Endothelial cell of umbilical vein (primary cell): ENCODE measurements at regions not wholly inside any gene's neighbourhood (a gene's known extent, or its start where the extent isn't known, plus 50 kb on each side); places are given as distances from the start of the nearest gene placed in this dataset.

ENCODE experiments used
- BruUV-seq: library from RNA; stranded (reverse); fragments of 400-500 nt; replicated peaks from 2 replicates; lab custom pipeline; 2021; lab: Mats Ljungman, UMichigan
- CTCF ChIA-PET: fragments of 300-600, 350-600 bp; sonication (Branson Sonifier 250); formaldehyde crosslinking; loops from one replicate; lab custom pipeline; 2021; ENCODE audit warnings: antibody characterized with exemption, inconsistent platforms; lab: Charles Lee
- POLR2A ChIA-PET: fragments of 300-600, 350-600 bp; sonication (Branson Sonifier 250); formaldehyde crosslinking; loops from one replicate; lab custom pipeline; 2021; ENCODE audit warnings: antibody characterized with exemption, inconsistent platforms; lab: Charles Lee
- DNase-seq: peaks from one replicate; pipeline ENCODE4 v3.0.0-alpha.2; 2011; ENCODE audit warnings: low read depth, low spot score
- FAIRE-seq: peaks from 2 replicates; lab custom pipeline; 2011; peaks lifted over from hg19 to GRCh38; lab: Jason Lieb, UNC
- H2AFZ ChIP-seq: 2 replicates; pipeline ENCODE4 v1.6.0; 2012; ENCODE audit warnings: low read depth, low read length, control low read depth, inconsistent platforms
- H3K27ac ChIP-seq: 2 replicates; pipeline ENCODE4 v1.5.1; 2011; ENCODE audit warnings: low read depth, mild to moderate bottlenecking, control low read depth, low read length, moderate library complexity; ENCODE audit not compliant: insufficient read depth
- H3K27me3 ChIP-seq, 2 experiments: 2 replicates each; pipeline versions ENCODE4 v1.6.0 to v1.6.1; 2011; ENCODE audit warnings: low read length in 2 of 2, mixed read lengths in 1 of 2; ENCODE audit not compliant: control insufficient read depth in 2 of 2, insufficient read depth in 2 of 2
- H3K36me3 ChIP-seq, 2 experiments: 2 replicates in 1 of 2; 3 replicates in 1 of 2; pipeline ENCODE4 v1.5.1; 2011; ENCODE audit warnings: low read length in 2 of 2, mild to moderate bottlenecking in 1 of 2, moderate library complexity in 1 of 2; ENCODE audit not compliant: control insufficient read depth in 2 of 2, insufficient read depth in 2 of 2; ENCODE audit errors: extremely low read depth in 1 of 2
- H3K4me1 ChIP-seq: 3 replicates; pipeline ENCODE4 v1.5.1; 2011; ENCODE audit warnings: mild to moderate bottlenecking, low read length; ENCODE audit not compliant: control insufficient read depth, insufficient read depth; ENCODE audit errors: extremely low read depth
- H3K4me2 ChIP-seq: 2 replicates; pipeline ENCODE4 v1.6.1; 2011; ENCODE audit warnings: low read length, control low read depth, mixed read lengths; ENCODE audit not compliant: insufficient read depth
- H3K4me3 ChIP-seq, 3 experiments: fragments of 200-600 bp in 1 of 3; sonication (generic), shearing (Covaris generic) in 1 of 3; replicated peaks in 1 of 3; 2 replicates each; pipeline ENCODE4 v1.5.1; 2011 to 2016; ENCODE audit warnings: control low read depth in 3 of 3, low read length in 3 of 3, mild to moderate bottlenecking in 2 of 3, inconsistent platforms in 1 of 3, low read depth in 1 of 3, moderate library complexity in 1 of 3; ENCODE audit not compliant: insufficient read depth in 1 of 3
- H3K79me2 ChIP-seq: 2 replicates; pipeline ENCODE4 v1.6.0; 2012; ENCODE audit warnings: low read length, inconsistent platforms; ENCODE audit not compliant: control insufficient read depth, insufficient read depth
- H3K9ac ChIP-seq: replicated peaks from 2 replicates; pipeline ENCODE3; 2011; ENCODE audit warnings: low read length, control low read depth; ENCODE audit not compliant: insufficient read depth; ENCODE audit errors: extremely low read depth
- H3K9me1 ChIP-seq: replicated peaks from 3 replicates; pipeline ENCODE4 v1.6.0; 2011; ENCODE audit warnings: mild to moderate bottlenecking, low read length; ENCODE audit not compliant: control insufficient read depth, insufficient read depth; ENCODE audit errors: extremely low read depth
- H3K9me3 ChIP-seq: replicated peaks from 2 replicates; pipeline ENCODE4 v1.5.1; 2012; ENCODE audit warnings: low read length, inconsistent platforms; ENCODE audit not compliant: control insufficient read depth, insufficient read depth
- H4K20me1 ChIP-seq: replicated peaks from 2 replicates; pipeline ENCODE3; 2011; ENCODE audit warnings: mild to moderate bottlenecking, low read length; ENCODE audit not compliant: control insufficient read depth, insufficient read depth; ENCODE audit errors: extremely low read depth
- EZH2 ChIP-seq: IDR thresholded peaks from 2 replicates; pipeline ENCODE4 v1.6.1; 2012; ENCODE audit warnings: borderline replicate concordance, low read depth, mild to moderate bottlenecking, moderate library complexity, low read length, inconsistent platforms; ENCODE audit not compliant: severe bottlenecking
- FOS ChIP-seq: IDR thresholded peaks from 2 replicates; pipeline ENCODE4 v1.6.1; 2011; ENCODE audit warnings: mild to moderate bottlenecking, low read length, moderate library complexity, borderline replicate concordance; ENCODE audit not compliant: insufficient read depth
- GATA2 ChIP-seq: IDR thresholded peaks from 2 replicates; pipeline ENCODE4 v1.7.0; 2011; ENCODE audit warnings: low read depth, mild to moderate bottlenecking, moderate library complexity, mixed read lengths, low read length; ENCODE audit not compliant: insufficient read length, insufficient read depth
- JUN ChIP-seq: IDR thresholded peaks from 2 replicates; pipeline ENCODE4 v1.6.1; 2011; ENCODE audit warnings: borderline replicate concordance, low read depth; ENCODE audit not compliant: insufficient read length, insufficient read depth
- MYC ChIP-seq: IDR thresholded peaks from one replicate; pipeline ENCODE4 v1.6.1; 2011; ENCODE audit warnings: mild to moderate bottlenecking, low read depth, low read length
- POLR2A ChIP-seq: IDR thresholded peaks from 2 replicates; pipeline ENCODE4 v1.6.1; 2012; ENCODE audit warnings: low read depth, mild to moderate bottlenecking, control low read depth, low read length
- POLR2AphosphoS5 ChIP-seq: IDR thresholded peaks from 2 replicates; pipeline ENCODE4 v1.6.1; 2012; ENCODE audit warnings: low read depth, mild to moderate bottlenecking, control low read depth, low read length, moderate library complexity; ENCODE audit not compliant: insufficient read depth
- dilution Hi-C: fragments of 300-500 bp; cut with MboI; formaldehyde crosslinking; loops from one replicate; pipeline ENCODE4 v1.15.0; 2019; ENCODE audit warnings: low sequenced_read_pairs; ENCODE audit not compliant: extremely low pct_ligation_motif_present
- intact Hi-C: fragments of 100-400 bp; cut with micrococcal nuclease; formaldehyde crosslinking; loops from one replicate; pipeline ENCODE4 v1.10.0; 2022
- TF ChIP-seq, protein P1 (sequence below): IDR thresholded peaks from 2 replicates; pipeline ENCODE4 v1.6.1; 2011; ENCODE audit not compliant: insufficient read depth, insufficient read length
- TF ChIP-seq, protein P2 (sequence below), 2 donors: IDR thresholded peaks; 1 replicate in 1 of 2; 2 replicates in 1 of 2; pipeline ENCODE4 v1.5.1; 2011; ENCODE audit warnings: low read length in 2 of 2, mild to moderate bottlenecking in 2 of 2, moderate library complexity in 2 of 2, control low read depth in 1 of 2, inconsistent platforms in 1 of 2, low read depth in 1 of 2; ENCODE audit not compliant: insufficient read depth in 1 of 2; ENCODE audit errors: extremely low read depth in 1 of 2

DNA sequence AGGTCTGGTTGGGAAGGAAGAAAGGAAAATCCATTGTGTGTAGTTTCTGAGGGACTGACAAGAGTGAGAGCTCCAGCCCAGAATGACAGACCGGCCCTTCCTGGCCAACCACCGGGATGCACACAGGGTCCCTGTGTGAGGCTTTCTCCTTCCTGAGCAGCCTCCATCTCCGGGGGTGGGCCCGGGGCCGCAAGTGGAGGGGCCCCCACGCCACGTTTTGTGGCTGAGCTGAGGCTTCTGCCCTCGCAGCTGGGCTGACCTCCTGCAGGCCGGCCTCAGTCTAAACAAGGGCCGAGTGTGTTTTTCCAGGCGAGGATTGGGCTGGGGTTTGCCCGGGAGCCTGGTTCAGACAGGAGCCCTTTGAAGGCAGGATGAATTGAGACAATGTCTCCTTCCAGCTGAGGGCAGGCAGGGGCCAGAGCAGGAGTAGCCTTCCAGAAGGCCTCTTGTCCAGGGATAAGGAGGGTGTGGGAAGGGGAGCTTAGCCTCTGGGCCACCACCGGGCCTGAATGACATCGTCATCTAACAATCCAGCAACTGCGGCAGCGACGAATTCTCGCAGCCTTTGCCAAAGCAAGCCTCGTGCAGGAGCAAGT lies 96.5 kb upstream of the NCOR2 start:
- intact Hi-C loops (no loop called here), dilution Hi-C loops (no loop called here)
- no peaks in the 10 kb centered on the region for H3K79me2 ChIP-seq
- H3K9me3 ChIP-seq, result no peaks in the 10 kb centered on the region
- no peaks in the 10 kb centered on the region for H4K20me1 ChIP-seq
- H3K27ac ChIP-seq, result no peak overlapping the region
- BruUV-seq, result no TSS peak
- H2AFZ ChIP-seq, result no peak overlapping the region
- CTCF ChIA-PET, result interaction anchor here (1.8 kb wide), 1 partner anchor 16 kb away, joined by 4 read pairs; no protein-coding TSS in a partner anchor
- TF ChIP-seq, protein P1, sequence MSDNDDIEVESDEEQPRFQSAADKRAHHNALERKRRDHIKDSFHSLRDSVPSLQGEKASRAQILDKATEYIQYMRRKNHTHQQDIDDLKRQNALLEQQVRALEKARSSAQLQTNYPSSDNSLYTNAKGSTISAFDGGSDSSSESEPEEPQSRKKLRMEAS, result no peak
- TF ChIP-seq EZH2, result no peak
- POLR2A ChIA-PET, result no interaction called here
- H3K4me2 ChIP-seq, result no peak overlapping the region
- H3K36me3 ChIP-seq, result no peaks in the 10 kb centered on the region
- no peak overlapping the region for H3K4me3 ChIP-seq
- peaks cover 15% of the 10 kb centered on the region for H3K4me1 ChIP-seq
- H3K9ac ChIP-seq, result no peak overlapping the region
- DNase-seq (no peak), FAIRE-seq (no peak)
- H3K9me1 ChIP-seq, result no peaks in the 10 kb centered on the region
- no peaks in the 10 kb centered on the region for H3K27me3 ChIP-seq

DNA sequence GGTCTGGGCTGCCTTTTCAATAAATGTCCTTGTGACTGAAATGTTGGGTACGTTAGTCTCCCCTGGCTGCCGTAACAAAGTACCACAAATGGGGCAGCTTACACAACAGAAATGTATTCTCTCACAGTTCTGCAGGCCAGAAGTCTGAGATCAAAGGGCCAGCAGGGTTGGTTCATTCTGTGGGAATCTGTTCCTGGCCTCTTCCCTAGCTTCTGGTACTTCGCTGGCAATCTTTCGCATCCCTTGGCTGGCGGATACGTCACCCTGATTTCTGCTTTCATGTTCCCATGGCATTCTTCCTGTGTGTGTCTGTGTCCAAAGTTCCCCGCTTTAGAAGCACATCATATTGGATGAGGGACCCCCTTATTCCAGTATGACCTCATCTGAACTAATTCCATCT lies 95.8 kb upstream of the NCOR2 start:
- Histone ChIP-seq H3K4me1 (peaks cover 10% of the 10 kb centered on the region), H3K36me3 (no peaks in the 10 kb centered on the region), H3K27ac (no peak overlapping the region), H3K9me3 (no peaks in the 10 kb centered on the region), H3K4me3 (no peak overlapping the region), H3K79me2 (no peaks in the 10 kb centered on the region), H4K20me1 (no peaks in the 10 kb centered on the region), H3K27me3 (no peaks in the 10 kb centered on the region), H3K9ac (no peak overlapping the region), H3K4me2 (no peak overlapping the region), H3K9me1 (no peaks in the 10 kb centered on the region), H2AFZ (no peak overlapping the region)
- POLR2A ChIA-PET, result no interaction called here
- FAIRE-seq (no peak), DNase-seq (no peak)
- intact Hi-C loops (no loop called here), dilution Hi-C loops (no loop called here)
- CTCF ChIA-PET, result interaction anchor here (1.8 kb wide), 1 partner anchor 16 kb away, joined by 4 read pairs; no protein-coding TSS in a partner anchor
- TF ChIP-seq MYC (no peak), POLR2A (no peak), FOS (no peak), EZH2 (no peak), JUN (no peak), POLR2AphosphoS5 (no peak), GATA2 (no peak)
- TF ChIP-seq, protein P1, result no peak
- TF ChIP-seq, protein P2, sequence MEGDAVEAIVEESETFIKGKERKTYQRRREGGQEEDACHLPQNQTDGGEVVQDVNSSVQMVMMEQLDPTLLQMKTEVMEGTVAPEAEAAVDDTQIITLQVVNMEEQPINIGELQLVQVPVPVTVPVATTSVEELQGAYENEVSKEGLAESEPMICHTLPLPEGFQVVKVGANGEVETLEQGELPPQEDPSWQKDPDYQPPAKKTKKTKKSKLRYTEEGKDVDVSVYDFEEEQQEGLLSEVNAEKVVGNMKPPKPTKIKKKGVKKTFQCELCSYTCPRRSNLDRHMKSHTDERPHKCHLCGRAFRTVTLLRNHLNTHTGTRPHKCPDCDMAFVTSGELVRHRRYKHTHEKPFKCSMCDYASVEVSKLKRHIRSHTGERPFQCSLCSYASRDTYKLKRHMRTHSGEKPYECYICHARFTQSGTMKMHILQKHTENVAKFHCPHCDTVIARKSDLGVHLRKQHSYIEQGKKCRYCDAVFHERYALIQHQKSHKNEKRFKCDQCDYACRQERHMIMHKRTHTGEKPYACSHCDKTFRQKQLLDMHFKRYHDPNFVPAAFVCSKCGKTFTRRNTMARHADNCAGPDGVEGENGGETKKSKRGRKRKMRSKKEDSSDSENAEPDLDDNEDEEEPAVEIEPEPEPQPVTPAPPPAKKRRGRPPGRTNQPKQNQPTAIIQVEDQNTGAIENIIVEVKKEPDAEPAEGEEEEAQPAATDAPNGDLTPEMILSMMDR (IDR thresholded peaks at IDR 0.05; ENCODE audit: extremely low read depth in 1 of 2, insufficient read depth in 1 of 2, low read depth in 1 of 2, low read length in 2 of 2), result no peak
- no TSS peak for BruUV-seq
